Stimulated activated CD8-positive, alpha-beta memory T cell treated with anti-CD3 and anti-CD28 coated beads, Interleukin-12 subunit alpha, Interleukin-12 subunit beta, amount 100 ng/mL, for 1 hour (primary cell): ENCODE measurements at regions not wholly inside any gene's neighbourhood (a gene's known extent, or its start where the extent isn't known, plus 50 kb on each side); places are given as distances from the start of the nearest gene placed in this dataset.
"Not testable (repeated sequence)": the region's sequence is repeated elsewhere in the genome, so short reads cannot be mapped to it uniquely, and the experiment has no call there.

Source experiments
- DNase-seq: peaks from one replicate; pipeline ENCODE4 v3.0.0-alpha.2; 2020; ENCODE audit warnings: low read depth

- DNase-seq, result no peak
These were observed 405.5 kb downstream of the RPS24 start for GRCh38 chr10:78438907-78439809.

- no peak for DNase-seq
These were observed 407.3 kb downstream of the RPS24 start for GRCh38 chr10:78441010-78441409.

- no peak for DNase-seq
These were observed 408.0 kb downstream of the RPS24 start for GRCh38 chr10:78441694-78442093.

- DNase-seq, result no peak
These were observed 409.3 kb downstream of the RPS24 start for GRCh38 chr10:78442836-78443550.

GRCh38 chr10:78443900-78444571 is 410.4 kb downstream of the RPS24 start:
- DNase-seq, result no peak

- not testable (repeated sequence) for DNase-seq
These were observed 411.1 kb downstream of the RPS24 start for GRCh38 chr10:78444741-78445140.

GRCh38 chr10:78445308-78445707 is 411.6 kb downstream of the RPS24 start:
- no peak for DNase-seq

GRCh38 chr10:78448470-78448869 is 414.8 kb downstream of the RPS24 start:
- DNase-seq, result no peak

- DNase-seq, result no peak
These were observed 415.3 kb downstream of the RPS24 start for GRCh38 chr10:78448994-78449418.

- no peak for DNase-seq
These were observed 415.9 kb downstream of the RPS24 start for GRCh38 chr10:78449554-78449953.

- DNase-seq, result no peak
These were observed 416.6 kb downstream of the RPS24 start for GRCh38 chr10:78450239-78450638.

GRCh38 chr10:78450807-78451485 is 417.3 kb downstream of the RPS24 start:
- no peak for DNase-seq

- no peak for DNase-seq
These were observed 417.9 kb downstream of the RPS24 start for GRCh38 chr10:78451592-78451991.

GRCh38 chr10:78454123-78454645 is 420.5 kb downstream of the RPS24 start:
- DNase-seq, result no peak

GRCh38 chr10:78455236-78455635 is 421.6 kb downstream of the RPS24 start:
- no peak for DNase-seq

GRCh38 chr10:78455811-78456210 is 422.1 kb downstream of the RPS24 start:
- DNase-seq, result no peak

GRCh38 chr10:78456649-78457400 is 423.2 kb downstream of the RPS24 start:
- DNase-seq, result no peak

GRCh38 chr10:78457804-78458482 is 424.3 kb downstream of the RPS24 start:
- no peak for DNase-seq

- no peak for DNase-seq
These were observed 425.4 kb downstream of the RPS24 start for GRCh38 chr10:78458983-78459638.

- DNase-seq, result no peak
These were observed 426.0 kb downstream of the RPS24 start for GRCh38 chr10:78459639-78460037.
